GM19455 (cell line): ENCODE measurements at regions not wholly inside any gene's neighbourhood (a gene's known extent, or its start where the extent isn't known, plus 50 kb on each side); places are given as distances from the start of the nearest gene placed in this dataset.
"Not testable (repeated sequence)": the region's sequence is repeated elsewhere in the genome, so short reads cannot be mapped to it uniquely, and the experiment has no call there.

Source experiments
- ATAC-seq: cut with Tn5 transposase; IDR thresholded peaks from one replicate; pipeline ENCODE4 v1.9.1; 2021; ENCODE audit not compliant: unreplicated experiment

GRCh38 chr7:39758234-39758970, 135.0 kb downstream of the RALA start:
- no peak for ATAC-seq

- no peak for ATAC-seq
Observed at GRCh38 chr7:39761449-39761848, 138.1 kb downstream of the RALA start.

- not testable (repeated sequence) for ATAC-seq
Observed at GRCh38 chr7:39762466-39762865, 139.1 kb downstream of the RALA start.

- ATAC-seq = not testable (repeated sequence)
Observed at GRCh38 chr7:39762881-39763280, 139.5 kb downstream of the RALA start.

GRCh38 chr7:39765833-39766232, 142.5 kb downstream of the RALA start:
- not testable (repeated sequence) for ATAC-seq

- not testable (repeated sequence) for ATAC-seq
Observed at GRCh38 chr7:39768439-39768838, 145.1 kb downstream of the RALA start.

GRCh38 chr7:39774341-39774851, 151.0 kb downstream of the RALA start:
- ATAC-seq = not testable (repeated sequence)

- not testable (repeated sequence) for ATAC-seq
Observed at GRCh38 chr7:39781557-39781956, 158.2 kb downstream of the RALA start.

GRCh38 chr7:39786440-39786839, 163.1 kb downstream of the RALA start:
- ATAC-seq = not testable (repeated sequence)

GRCh38 chr7:39791035-39791434, 159.0 kb upstream of the CDK13 start:
- not testable (repeated sequence) for ATAC-seq

GRCh38 chr7:39791911-39792310, 158.1 kb upstream of the CDK13 start:
- ATAC-seq = not testable (repeated sequence)

GRCh38 chr7:39793026-39793425, 157.0 kb upstream of the CDK13 start:
- ATAC-seq = not testable (repeated sequence)

GRCh38 chr7:39793851-39794250, 156.2 kb upstream of the CDK13 start:
- ATAC-seq = not testable (repeated sequence)

GRCh38 chr7:39796947-39797346, 153.1 kb upstream of the CDK13 start:
- ATAC-seq = not testable (repeated sequence)

GRCh38 chr7:39798077-39798476, 152.0 kb upstream of the CDK13 start:
- not testable (repeated sequence) for ATAC-seq

- ATAC-seq = no peak
Observed at GRCh38 chr7:39808796-39809481, 141.1 kb upstream of the CDK13 start.

- no peak for ATAC-seq
Observed at GRCh38 chr7:39810204-39810642, 139.8 kb upstream of the CDK13 start.

GRCh38 chr7:39810710-39811109, 139.3 kb upstream of the CDK13 start:
- no peak for ATAC-seq

GRCh38 chr7:39811161-39811614, 138.9 kb upstream of the CDK13 start:
- ATAC-seq = no peak

GRCh38 chr7:39816462-39817060, 133.5 kb upstream of the CDK13 start:
- no peak for ATAC-seq

- ATAC-seq = no peak
Observed at GRCh38 chr7:39819514-39819913, 130.5 kb upstream of the CDK13 start.
